OCI-LY7 (cell line): ENCODE measurements at regions not wholly inside any gene's neighbourhood (a gene's known extent, or its start where the extent isn't known, plus 50 kb on each side); places are given as distances from the start of the nearest gene placed in this dataset.

ENCODE experiments used
- CTCF ChIP-seq: fragments of 200-600 bp; sonication (generic); conservative IDR thresholded peaks from 2 replicates; pipeline ENCODE4 v1.5.1; 2014; ENCODE audit warnings: mild to moderate bottlenecking, antibody characterized with exemption, low read length, moderate library complexity, mixed read lengths
- EZH2phosphoT487 ChIP-seq: fragments of 200-600 bp; sonication (generic); IDR thresholded peaks from 2 replicates; pipeline ENCODE4 v1.6.1; 2018; ENCODE audit warnings: low read depth, borderline replicate concordance, mild to moderate bottlenecking, mixed run types, antibody characterized with exemption, low read length, moderate library complexity, mixed read lengths

GRCh38 chr6:150733726-150734125 is 131.8 kb upstream of the MTHFD1L start:
- no peak for TF ChIP-seq CTCF
- no peak for TF ChIP-seq EZH2phosphoT487
